T-helper 2 cell treated with Interferon-gamma antibody and Interleukin-4, amounts not matched to agents 100 ng/mL and 5 ng/mL, for 36 hours (primary cell): ENCODE measurements at regions not wholly inside any gene's neighbourhood (a gene's known extent, or its start where the extent isn't known, plus 50 kb on each side); places are given as distances from the start of the nearest gene placed in this dataset.
"Not testable (repeated sequence)": the region's sequence is repeated elsewhere in the genome, so short reads cannot be mapped to it uniquely, and the experiment has no call there.

ENCODE experiments used
- intact Hi-C: fragments of 100-400 bp; cut with micrococcal nuclease; formaldehyde crosslinking; loops from one replicate; pipeline ENCODE4 v1.15.1; 2023

GRCh38 chr14:46596236-46596635, 55.3 kb downstream of the RPL10L start:
- intact Hi-C loops = no loop called here

- intact Hi-C loops = no loop called here
Measured at GRCh38 chr14:46582826-46583225, 68.8 kb downstream of the RPL10L start.

GRCh38 chr14:46581036-46581671, 70.4 kb downstream of the RPL10L start:
- intact Hi-C loops = no loop called here

GRCh38 chr14:46574978-46575375, 76.6 kb downstream of the RPL10L start:
- intact Hi-C loops = no loop called here

GRCh38 chr14:46574221-46574977, 77.2 kb downstream of the RPL10L start:
- intact Hi-C loops = no loop called here

GRCh38 chr14:46573498-46573897, 78.1 kb downstream of the RPL10L start:
- intact Hi-C loops = no loop called here

- intact Hi-C loops = no loop called here
Measured at GRCh38 chr14:46571970-46572369, 79.6 kb downstream of the RPL10L start.

- intact Hi-C loops = not testable (repeated sequence)
Measured at GRCh38 chr14:46568161-46568560, 83.4 kb downstream of the RPL10L start.

GRCh38 chr14:46550836-46551235, 100.7 kb downstream of the RPL10L start:
- intact Hi-C loops = no loop called here

- intact Hi-C loops = no loop called here
Measured at GRCh38 chr14:46540986-46541385, 110.6 kb downstream of the RPL10L start.

GRCh38 chr14:46519121-46519520, 132.5 kb downstream of the RPL10L start:
- intact Hi-C loops = no loop called here

- intact Hi-C loops = not testable (repeated sequence)
Measured at GRCh38 chr14:46508752-46509151, 142.8 kb downstream of the RPL10L start.

- intact Hi-C loops = no loop called here
Measured at GRCh38 chr14:46499521-46499920, 152.1 kb downstream of the RPL10L start.

GRCh38 chr14:46496409-46496808, 155.2 kb downstream of the RPL10L start:
- intact Hi-C loops = no loop called here

GRCh38 chr14:46490238-46490685, 161.3 kb downstream of the RPL10L start:
- intact Hi-C loops = no loop called here

GRCh38 chr14:46488374-46488773, 163.2 kb downstream of the RPL10L start:
- intact Hi-C loops = no loop called here

GRCh38 chr14:46487582-46488350, 163.8 kb downstream of the RPL10L start:
- intact Hi-C loops = no loop called here

GRCh38 chr14:46482200-46482599, 169.4 kb downstream of the RPL10L start:
- intact Hi-C loops = no loop called here

- intact Hi-C loops = no loop called here
Measured at GRCh38 chr14:46480817-46481216, 170.8 kb downstream of the RPL10L start.

GRCh38 chr14:46472261-46472660, 179.3 kb downstream of the RPL10L start:
- intact Hi-C loops = no loop called here

GRCh38 chr14:46464341-46464740, 187.2 kb downstream of the RPL10L start:
- intact Hi-C loops = loop anchor here (1.0 kb wide), 1 partner anchor 20 kb away; no protein-coding TSS in a partner anchor

- intact Hi-C loops = no loop called here
Measured at GRCh38 chr14:46451800-46452199, 199.8 kb downstream of the RPL10L start.
